Loucy (cell line): ENCODE measurements at regions not wholly inside any gene's neighbourhood (a gene's known extent, or its start where the extent isn't known, plus 50 kb on each side); places are given as distances from the start of the nearest gene placed in this dataset.

Source experiments
- CTCF ChIP-seq: fragments of 200-600 bp; sonication (generic); conservative IDR thresholded peaks from 2 replicates; pipeline ENCODE4 v1.5.1; 2014; ENCODE audit warnings: mild to moderate bottlenecking, antibody characterized with exemption, low read length
- EZH2phosphoT487 ChIP-seq: fragments of 200-600 bp; IDR thresholded peaks from 2 replicates; pipeline ENCODE4 v1.6.1; 2018; ENCODE audit warnings: antibody characterized with exemption, mild to moderate bottlenecking, moderate library complexity, borderline replicate concordance

GRCh38 chr14:104235686-104236085 lies 97.3 kb downstream of the KIF26A start:
- no peak for TF ChIP-seq CTCF
- no peak for TF ChIP-seq EZH2phosphoT487
